Neural progenitor cell (in vitro differentiated cells): ENCODE measurements at regions not wholly inside any gene's neighbourhood (a gene's known extent, or its start where the extent isn't known, plus 50 kb on each side); places are given as distances from the start of the nearest gene placed in this dataset.

Experiments used
- CTCF ChIP-seq: fragments of 200-600 bp; sonication (generic); IDR thresholded peaks from 2 replicates; pipeline ENCODE4 v1.5.1; 2017; ENCODE audit warnings: antibody characterized with exemption, mild to moderate bottlenecking
- EZH2 ChIP-seq: fragments of 200-600 bp; sonication (generic); IDR thresholded peaks from 2 replicates; pipeline ENCODE4 v1.6.1; 2017; ENCODE audit warnings: antibody characterized with exemption, mild to moderate bottlenecking, moderate library complexity

- TF ChIP-seq CTCF: no peak
- TF ChIP-seq EZH2: no peak
Measured at GRCh38 chr4:125398263-125399002, 83.7 kb downstream of the FAT4 start.
